Testis (tissue), 2 donors: ENCODE measurements at regions not wholly inside any gene's neighbourhood (a gene's known extent, or its start where the extent isn't known, plus 50 kb on each side); places are given as distances from the start of the nearest gene placed in this dataset.

Experiments used
- DNase-seq: peaks from one replicate; pipeline ENCODE4 v3.0.0-alpha.2; 2019
- H3K27ac ChIP-seq, 2 donors: fragments of 200-600 bp; sonication (generic); one replicate each; pipeline ENCODE4 v1.5.1; 2019
- H3K27me3 ChIP-seq: fragments of 200-600 bp; sonication (generic); one replicate; pipeline ENCODE4 v1.5.1; 2019
- H3K36me3 ChIP-seq: fragments of 200-600 bp; sonication (generic); one replicate; pipeline ENCODE4 v1.5.1; 2017; ENCODE audit warnings: low read depth; ENCODE audit errors: missing control alignments
- H3K4me1 ChIP-seq: fragments of 200-600 bp; sonication (generic); one replicate; pipeline ENCODE4 v1.5.1; 2019
- H3K4me3 ChIP-seq, 2 donors: fragments of 200-600 bp; sonication (generic); one replicate each; pipeline ENCODE4 v1.5.1; 2017 to 2019
- H3K9me3 ChIP-seq: fragments of 200-600 bp; sonication (generic); one replicate; pipeline ENCODE4 v1.5.1; 2017
- CTCF ChIP-seq, 3 experiments: fragments of 450-650 bp in 2 of 3; fragments of 200-600 bp in 1 of 3; sonication (generic) in 1 of 3; IDR thresholded peaks; one replicate each; pipeline ENCODE4 v1.5.1; 2016 to 2019; ENCODE audit warnings: antibody characterized with exemption in 3 of 3, mild to moderate bottlenecking in 2 of 3, moderate library complexity in 1 of 3
- POLR2A ChIP-seq: fragments of 450-650 bp; IDR thresholded peaks from one replicate; pipeline ENCODE4 v1.6.1; 2017; ENCODE audit warnings: antibody characterized with exemption, mild to moderate bottlenecking, moderate library complexity
- WGBS, 2 donors: methylation state at CpG; one replicate each; pipeline ENCODE4 v1.1.5; 2018; 5-methylcytosine and 5-hydroxymethylcytosine counted together
- intact Hi-C: fragments of 100-400 bp; cut with DNase I; formaldehyde crosslinking; loops from one replicate; pipeline ENCODE4 v1.15.1; 2023; ENCODE audit warnings: low total_unique reads

- H3K4me1 ChIP-seq: no peaks in the 10 kb centered on the region
- TF ChIP-seq CTCF (IDR thresholded peaks at IDR 0.05): no peak
- no peak for TF ChIP-seq POLR2A
- no peaks in the 10 kb centered on the region for H3K27me3 ChIP-seq
- DNase-seq: no peak
- no peaks in the 10 kb centered on the region for H3K9me3 ChIP-seq
- no peak overlapping the region for H3K4me3 ChIP-seq
- no peaks in the 10 kb centered on the region for H3K36me3 ChIP-seq
- no peak overlapping the region for H3K27ac ChIP-seq
- intact Hi-C loops: no loop called here
- WGBS, 2 donors: 44 to 57% methylated on average over 2 of the region's 2 CpGs
These were observed 654.6 kb upstream of the LMCD1 start for GRCh38 chr3:7847021-7847420.

GRCh38 chr3:7847521-7847920 is 654.1 kb upstream of the LMCD1 start:
- Histone ChIP-seq H3K4me1 (no peaks in the 10 kb centered on the region), H3K9me3 (no peaks in the 10 kb centered on the region), H3K27me3 (no peaks in the 10 kb centered on the region), H3K4me3 (no peak overlapping the region), H3K36me3 (no peaks in the 10 kb centered on the region), H3K27ac (no peak overlapping the region)
- intact Hi-C loops: no loop called here
- DNase-seq: no peak
- no peak for TF ChIP-seq POLR2A
- TF ChIP-seq CTCF (IDR thresholded peaks at IDR 0.05): no peak
- 75 to 76% methylated on average over 6 of the region's 6 CpGs for WGBS, 2 donors

- intact Hi-C loops: no loop called here
- Histone ChIP-seq H3K4me3 (no peak overlapping the region), H3K9me3 (no peaks in the 10 kb centered on the region), H3K27ac (no peak overlapping the region), H3K27me3 (no peaks in the 10 kb centered on the region), H3K4me1 (no peaks in the 10 kb centered on the region), H3K36me3 (no peaks in the 10 kb centered on the region)
- TF ChIP-seq POLR2A: no peak
- TF ChIP-seq CTCF (IDR thresholded peaks at IDR 0.05): no peak
- no peak for DNase-seq
- WGBS, 2 donors: 88 to 90% methylated on average over 3 of the region's 3 CpGs
These were observed 647.4 kb upstream of the LMCD1 start for GRCh38 chr3:7854266-7854665.

GRCh38 chr3:7854721-7855120 is 646.9 kb upstream of the LMCD1 start:
- WGBS, 2 donors: 88 to 89% methylated on average over 5 of the region's 5 CpGs
- intact Hi-C loops: no loop called here
- TF ChIP-seq CTCF (IDR thresholded peaks at IDR 0.05) (no peak), POLR2A (no peak)
- H3K4me3 ChIP-seq: no peak overlapping the region
- H3K36me3 ChIP-seq: no peaks in the 10 kb centered on the region
- H3K27me3 ChIP-seq: no peaks in the 10 kb centered on the region
- H3K27ac ChIP-seq: no peak overlapping the region
- no peaks in the 10 kb centered on the region for H3K4me1 ChIP-seq
- no peak for DNase-seq
- no peaks in the 10 kb centered on the region for H3K9me3 ChIP-seq

GRCh38 chr3:7865611-7866010 is 636.0 kb upstream of the LMCD1 start:
- Histone ChIP-seq H3K4me1 (no peaks in the 10 kb centered on the region), H3K27ac (no peak overlapping the region), H3K4me3 (no peak overlapping the region), H3K9me3 (no peaks in the 10 kb centered on the region), H3K27me3 (no peaks in the 10 kb centered on the region), H3K36me3 (no peaks in the 10 kb centered on the region)
- DNase-seq: no peak
- intact Hi-C loops: no loop called here
- 93 to 98% methylated on average over 4 of the region's 4 CpGs for WGBS, 2 donors
- no peak for TF ChIP-seq CTCF (IDR thresholded peaks at IDR 0.05)
- TF ChIP-seq POLR2A: no peak
